Esophagus squamous epithelium (tissue), 4 donors: ENCODE measurements at regions not wholly inside any gene's neighbourhood (a gene's known extent, or its start where the extent isn't known, plus 50 kb on each side); places are given as distances from the start of the nearest gene placed in this dataset.

Experiments used
- CTCF ChIP-seq, 6 experiments: fragments of 450-650 bp in 4 of 6; fragments of 200-600 bp in 2 of 6; sonication (generic) in 2 of 6; IDR thresholded peaks; one replicate each; pipeline ENCODE4 v1.5.1; 2016 to 2019; ENCODE audit warnings: antibody characterized with exemption in 6 of 6, mild to moderate bottlenecking in 4 of 6, moderate library complexity in 4 of 6
- POLR2A ChIP-seq, 4 donors: fragments of 450-650 bp; IDR thresholded peaks; one replicate each; pipeline ENCODE4 v1.6.1; 2017; ENCODE audit warnings: antibody characterized with exemption in 4 of 4, mild to moderate bottlenecking in 4 of 4, moderate library complexity in 3 of 4

GRCh38 chr1:227459326-227459841 lies 104.0 kb upstream of the ZNF678 start:
- no peak for TF ChIP-seq CTCF (IDR thresholded peaks at IDR 0.05)
- TF ChIP-seq POLR2A (IDR thresholded peaks at IDR 0.05): no peak
